DND-41 (cell line): ENCODE measurements at regions not wholly inside any gene's neighbourhood (a gene's known extent, or its start where the extent isn't known, plus 50 kb on each side); places are given as distances from the start of the nearest gene placed in this dataset.

Source experiments
- ATAC-seq: fragments of 200-7000 bp; cut with Tn5 transposase; 3 replicates; pipeline ENCODE4 v1.9.1; 2021; ENCODE audit warnings: low read depth; ENCODE audit not compliant: insufficient read depth
- DNase-seq: peaks from one replicate; pipeline ENCODE4 v3.0.0-alpha.2; 2020
- H2AFZ ChIP-seq: 2 replicates; pipeline ENCODE4 v1.6.0; 2012; ENCODE audit warnings: low read depth, low read length
- H3K27ac ChIP-seq: 2 replicates; pipeline ENCODE4 v1.5.1; 2012; ENCODE audit warnings: low read length, inconsistent platforms
- H3K27me3 ChIP-seq: fragments of 200-600 bp; sonication (generic); 2 replicates; pipeline ENCODE4 v1.6.0; 2012; ENCODE audit warnings: low read length, mild to moderate bottlenecking, inconsistent platforms; ENCODE audit not compliant: insufficient read depth, poor library complexity
- H3K36me3 ChIP-seq: 2 replicates; pipeline ENCODE4 v1.5.1; 2012; ENCODE audit warnings: low read length, inconsistent platforms; ENCODE audit not compliant: insufficient read depth
- H3K4me1 ChIP-seq: 2 replicates; pipeline ENCODE4 v1.5.1; 2012; ENCODE audit warnings: mild to moderate bottlenecking, low read length; ENCODE audit not compliant: insufficient read depth
- H3K4me2 ChIP-seq: 2 replicates; pipeline ENCODE4 v1.6.0; 2012; ENCODE audit warnings: mild to moderate bottlenecking, moderate library complexity, low read length, inconsistent platforms; ENCODE audit not compliant: insufficient read depth
- H3K4me3 ChIP-seq, 2 experiments: fragments of 200-600 bp in 1 of 2; shearing (Covaris generic) in 1 of 2; 2 replicates each; pipeline ENCODE4 v1.5.1; 2012 to 2016; ENCODE audit warnings: inconsistent platforms in 2 of 2, low read length in 2 of 2, mild to moderate bottlenecking in 2 of 2, low read depth in 1 of 2, moderate library complexity in 1 of 2
- H3K79me2 ChIP-seq: 2 replicates; pipeline ENCODE4 v1.6.0; 2012; ENCODE audit warnings: low read length, inconsistent platforms; ENCODE audit not compliant: insufficient read depth
- H3K9ac ChIP-seq: 2 replicates; pipeline ENCODE4 v1.6.0; 2012; ENCODE audit warnings: low read depth, mild to moderate bottlenecking, inconsistent platforms, low read length, moderate library complexity
- H3K9me3 ChIP-seq: 2 replicates; pipeline ENCODE4 v1.5.1; 2012; ENCODE audit warnings: low read length, moderate library complexity, mild to moderate bottlenecking, inconsistent platforms; ENCODE audit not compliant: insufficient read depth, severe bottlenecking
- H4K20me1 ChIP-seq: 2 replicates; pipeline ENCODE4 v1.6.0; 2012; ENCODE audit warnings: low read length; ENCODE audit not compliant: insufficient read depth
- EZH2 ChIP-seq: IDR thresholded peaks from 3 replicates; pipeline ENCODE4 v1.6.1; 2012; ENCODE audit warnings: borderline replicate concordance, low read depth, mild to moderate bottlenecking, moderate library complexity, low read length, inconsistent platforms; ENCODE audit not compliant: severe bottlenecking
- TF ChIP-seq, protein P1 (sequence below): IDR thresholded peaks from 2 replicates; pipeline ENCODE4 v1.5.1; 2012; ENCODE audit warnings: borderline replicate concordance, low read length, moderate library complexity, mild to moderate bottlenecking; ENCODE audit not compliant: poor library complexity, severe bottlenecking; ENCODE audit errors: extremely low read depth

DNA sequence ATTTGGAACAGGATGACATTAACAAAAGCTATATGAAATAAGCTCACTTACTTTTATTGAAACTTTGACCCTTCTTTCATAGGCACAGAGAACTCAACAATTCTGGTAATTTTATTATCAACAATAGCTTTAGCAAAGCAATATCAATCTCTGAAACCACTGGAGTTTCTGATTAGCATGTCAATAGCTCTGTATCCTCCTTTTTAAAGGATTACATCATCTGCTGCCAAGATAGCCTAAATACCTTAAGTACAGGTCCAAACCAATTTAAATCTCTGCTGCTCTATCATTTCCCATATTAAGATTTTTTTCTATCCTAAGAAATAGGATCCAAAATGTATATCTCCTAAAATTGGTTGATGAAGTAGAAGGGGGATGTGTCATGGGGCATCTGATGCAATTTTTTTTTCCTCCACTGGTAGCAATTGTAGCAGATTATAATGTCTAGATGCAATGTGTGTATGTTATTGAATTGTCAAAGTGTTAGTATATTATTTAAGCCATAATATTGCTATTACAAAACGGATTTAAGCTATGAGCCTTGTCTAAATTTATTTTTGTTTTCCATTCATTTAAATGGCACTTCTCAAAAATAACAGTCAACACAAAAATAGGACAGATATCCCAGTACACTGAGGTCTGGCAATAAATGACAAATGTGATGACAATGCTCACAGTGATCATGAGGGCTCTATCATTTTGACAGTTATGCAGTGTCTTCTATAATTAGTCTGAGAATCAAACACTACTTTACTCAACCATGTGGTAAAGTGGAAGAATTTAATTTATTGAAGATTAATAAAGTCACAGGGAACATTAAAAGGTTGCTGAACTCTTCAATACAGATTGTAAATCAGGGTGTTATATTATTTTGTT is 328.4 kb downstream of the CDH7 start:
- no peaks in the 10 kb centered on the region for H3K36me3 ChIP-seq
- H3K27ac ChIP-seq: no peak overlapping the region
- H3K4me2 ChIP-seq: no peak overlapping the region
- H3K4me3 ChIP-seq: no peak overlapping the region
- H4K20me1 ChIP-seq: no peaks in the 10 kb centered on the region
- DNase-seq (no peak), ATAC-seq (no peak)
- H3K4me1 ChIP-seq: no peaks in the 10 kb centered on the region
- no peaks in the 10 kb centered on the region for H3K9me3 ChIP-seq
- H2AFZ ChIP-seq: no peak overlapping the region
- TF ChIP-seq, protein P1, sequence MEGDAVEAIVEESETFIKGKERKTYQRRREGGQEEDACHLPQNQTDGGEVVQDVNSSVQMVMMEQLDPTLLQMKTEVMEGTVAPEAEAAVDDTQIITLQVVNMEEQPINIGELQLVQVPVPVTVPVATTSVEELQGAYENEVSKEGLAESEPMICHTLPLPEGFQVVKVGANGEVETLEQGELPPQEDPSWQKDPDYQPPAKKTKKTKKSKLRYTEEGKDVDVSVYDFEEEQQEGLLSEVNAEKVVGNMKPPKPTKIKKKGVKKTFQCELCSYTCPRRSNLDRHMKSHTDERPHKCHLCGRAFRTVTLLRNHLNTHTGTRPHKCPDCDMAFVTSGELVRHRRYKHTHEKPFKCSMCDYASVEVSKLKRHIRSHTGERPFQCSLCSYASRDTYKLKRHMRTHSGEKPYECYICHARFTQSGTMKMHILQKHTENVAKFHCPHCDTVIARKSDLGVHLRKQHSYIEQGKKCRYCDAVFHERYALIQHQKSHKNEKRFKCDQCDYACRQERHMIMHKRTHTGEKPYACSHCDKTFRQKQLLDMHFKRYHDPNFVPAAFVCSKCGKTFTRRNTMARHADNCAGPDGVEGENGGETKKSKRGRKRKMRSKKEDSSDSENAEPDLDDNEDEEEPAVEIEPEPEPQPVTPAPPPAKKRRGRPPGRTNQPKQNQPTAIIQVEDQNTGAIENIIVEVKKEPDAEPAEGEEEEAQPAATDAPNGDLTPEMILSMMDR: no peak
- TF ChIP-seq EZH2: no peak
- no peak overlapping the region for H3K9ac ChIP-seq
- H3K79me2 ChIP-seq: no peaks in the 10 kb centered on the region
- no peaks in the 10 kb centered on the region for H3K27me3 ChIP-seq

DNA sequence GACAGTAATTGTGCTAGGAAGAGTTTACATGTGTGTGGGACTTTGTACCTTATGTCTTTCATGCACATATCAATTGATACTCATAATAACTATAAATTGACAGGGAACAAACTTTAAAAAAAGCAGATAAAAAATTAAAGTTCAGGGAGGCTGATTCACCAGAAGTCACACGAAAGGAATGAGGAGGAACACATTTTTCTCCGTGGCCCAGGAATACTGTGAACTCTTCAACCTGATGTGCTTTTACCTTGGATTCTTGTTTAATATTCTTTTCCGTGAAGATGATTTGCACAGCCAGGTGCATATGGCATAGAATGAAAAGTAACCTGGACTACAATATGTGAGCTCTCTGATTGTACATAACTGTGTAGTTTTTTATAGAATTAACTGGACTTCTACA is 326.3 kb downstream of the CDH7 start:
- H3K9ac ChIP-seq: no peak overlapping the region
- no peak for TF ChIP-seq EZH2
- TF ChIP-seq, protein P1: no peak
- H3K27ac ChIP-seq: no peak overlapping the region
- H3K79me2 ChIP-seq: no peaks in the 10 kb centered on the region
- no peak overlapping the region for H2AFZ ChIP-seq
- no peaks in the 10 kb centered on the region for H3K4me1 ChIP-seq
- no peak for DNase-seq
- no peak overlapping the region for H3K4me3 ChIP-seq
- no peak overlapping the region for H3K4me2 ChIP-seq
- no peaks in the 10 kb centered on the region for H3K9me3 ChIP-seq
- no peaks in the 10 kb centered on the region for H3K36me3 ChIP-seq
- no peaks in the 10 kb centered on the region for H4K20me1 ChIP-seq
- no peaks in the 10 kb centered on the region for H3K27me3 ChIP-seq
- no peak for ATAC-seq

DNA sequence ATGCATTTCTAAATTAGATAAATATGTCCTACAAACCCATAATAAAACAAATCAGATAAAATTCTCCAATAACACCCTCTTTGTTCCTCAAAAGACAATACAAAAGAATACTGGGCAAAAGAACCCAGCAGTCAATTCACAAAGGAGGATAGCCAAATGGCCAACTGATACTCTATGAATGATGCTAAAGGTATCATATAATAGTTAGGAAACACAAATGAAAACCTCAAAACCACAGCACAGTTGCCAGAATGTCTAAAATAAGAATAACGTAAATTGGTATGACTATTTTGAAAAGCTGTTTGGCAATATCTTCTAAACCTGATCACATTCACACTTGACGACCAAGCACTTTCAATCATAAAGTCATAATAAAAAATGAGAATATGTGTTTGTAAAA is 315.4 kb downstream of the CDH7 start:
- no peak overlapping the region for H3K4me2 ChIP-seq
- no peak for ATAC-seq
- H3K4me3 ChIP-seq: no peak overlapping the region
- H3K4me1 ChIP-seq: no peaks in the 10 kb centered on the region
- TF ChIP-seq EZH2: no peak
- TF ChIP-seq, protein P1: no peak
- H3K27ac ChIP-seq: no peak overlapping the region
- H2AFZ ChIP-seq: no peak overlapping the region
- DNase-seq: no peak
- no peaks in the 10 kb centered on the region for H4K20me1 ChIP-seq
- H3K27me3 ChIP-seq: no peaks in the 10 kb centered on the region
- H3K9ac ChIP-seq: no peak overlapping the region
- H3K9me3 ChIP-seq: peaks cover 3% of the 10 kb centered on the region
- H3K36me3 ChIP-seq: no peaks in the 10 kb centered on the region
- no peaks in the 10 kb centered on the region for H3K79me2 ChIP-seq
